GM21786 (cell line): ENCODE measurements at regions not wholly inside any gene's neighbourhood (a gene's known extent, or its start where the extent isn't known, plus 50 kb on each side); places are given as distances from the start of the nearest gene placed in this dataset.
"Not testable (repeated sequence)": the region's sequence is repeated elsewhere in the genome, so short reads cannot be mapped to it uniquely, and the experiment has no call there.

ENCODE experiments used
- ATAC-seq: cut with Tn5 transposase; IDR thresholded peaks from one replicate; pipeline ENCODE4 v1.9.1; 2021; ENCODE audit not compliant: unreplicated experiment

DNA sequence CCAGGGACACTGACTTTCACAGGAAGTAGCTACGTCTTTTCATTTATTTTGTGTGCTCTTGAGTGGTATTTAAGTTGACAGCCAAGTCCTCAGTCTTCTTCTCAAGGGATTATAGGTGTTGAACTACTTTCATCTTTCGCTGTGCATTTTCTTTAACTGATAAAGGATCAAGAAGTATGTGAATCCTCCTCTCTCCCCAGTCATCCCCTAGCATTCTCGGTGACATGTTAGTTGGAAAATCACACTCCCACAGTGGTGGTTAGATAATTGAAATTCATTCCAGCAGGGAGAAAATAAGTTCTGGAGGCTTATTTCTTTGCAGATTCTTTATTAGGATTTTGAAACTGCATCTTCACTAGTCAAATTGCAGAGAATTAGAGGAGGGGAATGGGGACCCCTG lies 569.4 kb downstream of the MEI4 start:
- ATAC-seq: no peak

GRCh38 chr6:78231002-78231401 lies 578.2 kb downstream of the MEI4 start:
- no peak for ATAC-seq

GRCh38 chr6:78243519-78243918 lies 590.7 kb downstream of the MEI4 start:
- no peak for ATAC-seq

GRCh38 chr6:78251931-78252330 lies 599.1 kb downstream of the MEI4 start:
- ATAC-seq: no peak

DNA sequence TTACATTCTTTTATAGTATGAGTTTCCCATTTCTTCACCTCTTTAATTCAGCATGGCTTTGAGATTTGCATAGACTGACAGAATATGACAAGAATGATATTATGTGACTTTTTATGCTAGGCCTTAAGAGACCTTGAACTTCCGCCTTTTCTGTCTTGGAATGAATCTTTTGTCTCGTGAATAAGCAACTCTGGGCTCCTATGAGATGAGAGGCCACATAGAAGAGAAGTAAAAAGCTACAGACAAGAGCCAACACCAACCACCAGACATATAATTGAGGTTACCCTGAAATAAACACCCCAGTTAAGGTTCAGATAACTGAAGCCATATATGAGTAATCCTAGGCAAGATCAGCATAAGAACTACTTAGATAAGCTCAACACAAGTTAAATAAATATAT lies 600.8 kb downstream of the MEI4 start:
- peak; percentile 71 for ATAC-seq

DNA sequence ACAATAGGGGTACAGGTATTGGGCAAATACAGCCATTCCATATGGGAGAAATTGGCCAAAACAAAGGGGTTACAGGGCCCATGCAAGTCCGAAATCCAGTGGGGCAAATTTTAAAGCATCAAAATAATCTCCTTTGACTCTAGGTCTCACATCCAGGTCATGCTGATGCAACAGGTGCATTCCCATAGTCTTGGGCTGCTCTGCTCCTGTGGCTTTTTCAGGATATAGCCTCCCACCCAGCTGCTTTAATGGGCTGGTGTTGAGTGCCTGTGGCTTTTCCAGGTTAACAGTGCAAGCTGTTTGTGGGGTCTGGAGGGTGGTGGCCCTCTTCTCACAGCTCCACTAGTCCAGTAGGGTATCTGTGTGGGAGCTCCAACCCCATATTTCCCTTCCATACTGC lies 607.1 kb downstream of the MEI4 start:
- no peak for ATAC-seq

- ATAC-seq: not testable (repeated sequence)
Measured at GRCh38 chr6:78260427-78260826, 606.9 kb upstream of the IRAK1BP1 start.

- ATAC-seq: no peak
Measured at GRCh38 chr6:78268591-78269452, 598.5 kb upstream of the IRAK1BP1 start.

DNA sequence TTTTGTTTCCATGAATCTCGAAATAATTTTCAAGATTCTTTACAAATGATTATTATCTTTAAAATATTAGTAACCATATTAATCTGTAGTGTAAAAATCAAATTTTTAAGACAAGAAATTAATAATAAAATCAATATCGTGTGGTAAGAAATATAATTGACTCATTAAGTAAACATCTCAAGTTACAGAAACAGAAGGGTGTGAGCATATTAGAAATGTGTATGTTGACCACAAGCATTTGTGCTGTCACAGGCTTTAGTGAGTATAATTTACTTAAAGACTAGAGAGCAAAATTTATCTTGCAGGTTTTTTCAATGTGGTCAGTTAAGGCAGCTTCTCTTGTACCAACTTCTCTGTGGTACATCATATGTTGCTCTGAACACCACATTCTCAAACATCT lies 566.5 kb upstream of the IRAK1BP1 start:
- no peak for ATAC-seq

DNA sequence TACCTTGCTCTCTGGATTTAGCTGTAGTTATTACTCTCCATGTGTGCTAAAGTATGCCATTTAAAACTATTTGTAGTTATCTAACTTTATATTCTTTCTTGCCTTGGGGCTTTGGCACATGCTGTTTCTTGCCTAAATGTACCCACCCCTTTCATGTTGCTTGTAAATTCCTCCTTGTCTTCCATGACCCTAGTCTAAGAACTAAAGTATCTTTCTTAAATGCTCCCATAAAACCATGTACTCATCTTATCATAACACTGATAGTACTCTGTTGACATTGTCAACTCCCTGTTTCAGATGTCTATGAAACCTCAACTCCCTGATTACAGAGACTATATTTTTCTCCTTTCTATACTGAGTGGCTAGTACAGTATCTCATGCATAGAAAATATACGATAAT lies 564.9 kb upstream of the IRAK1BP1 start:
- no peak for ATAC-seq

- peak; percentile 47 for ATAC-seq
Measured at GRCh38 chr6:78308025-78308424, 559.3 kb upstream of the IRAK1BP1 start.

GRCh38 chr6:78322068-78322845 lies 545.1 kb upstream of the IRAK1BP1 start:
- no peak for ATAC-seq

DNA sequence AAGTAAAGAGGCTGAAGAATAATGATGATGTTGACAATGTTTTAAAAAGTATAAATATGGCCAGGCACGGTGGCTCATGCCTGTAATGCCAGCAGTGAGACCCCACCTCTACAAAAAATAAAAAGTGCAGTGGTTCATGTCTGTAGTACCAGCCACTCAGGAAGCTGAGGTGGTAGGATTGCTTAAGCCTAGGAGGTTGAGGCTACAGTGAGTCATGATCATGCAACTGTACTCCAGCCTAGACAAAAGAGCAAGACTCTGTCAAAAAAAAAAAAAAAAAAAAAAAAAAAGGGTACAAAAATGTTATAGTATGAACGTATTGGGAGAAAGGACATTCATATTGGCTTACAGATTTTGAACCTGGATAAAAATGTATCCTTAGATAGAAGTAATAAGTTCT lies 543.1 kb upstream of the IRAK1BP1 start:
- no peak for ATAC-seq

DNA sequence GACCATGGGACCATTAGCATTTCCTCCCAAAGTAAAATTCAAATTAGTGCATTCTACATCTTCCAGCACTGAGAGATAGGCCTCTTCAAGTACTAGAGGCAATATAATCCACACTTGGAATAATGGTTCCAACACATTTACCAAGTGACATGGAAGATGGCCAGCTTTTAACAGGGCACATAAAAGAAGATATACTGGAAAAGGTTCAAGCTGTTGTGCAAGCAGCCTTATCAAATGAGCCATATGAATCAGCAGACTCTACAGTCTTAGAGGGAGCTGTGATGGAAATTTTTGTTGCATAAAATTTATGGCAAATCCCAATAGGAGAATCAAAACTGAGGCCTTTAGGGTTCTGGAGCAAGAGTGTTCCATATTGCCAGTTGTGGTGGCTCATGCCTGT lies 526.6 kb upstream of the IRAK1BP1 start:
- ATAC-seq: no peak

GRCh38 chr6:78345882-78346281 lies 521.5 kb upstream of the IRAK1BP1 start:
- ATAC-seq: no peak

- ATAC-seq: no peak
Measured at GRCh38 chr6:78347191-78347916, 520.0 kb upstream of the IRAK1BP1 start.

DNA sequence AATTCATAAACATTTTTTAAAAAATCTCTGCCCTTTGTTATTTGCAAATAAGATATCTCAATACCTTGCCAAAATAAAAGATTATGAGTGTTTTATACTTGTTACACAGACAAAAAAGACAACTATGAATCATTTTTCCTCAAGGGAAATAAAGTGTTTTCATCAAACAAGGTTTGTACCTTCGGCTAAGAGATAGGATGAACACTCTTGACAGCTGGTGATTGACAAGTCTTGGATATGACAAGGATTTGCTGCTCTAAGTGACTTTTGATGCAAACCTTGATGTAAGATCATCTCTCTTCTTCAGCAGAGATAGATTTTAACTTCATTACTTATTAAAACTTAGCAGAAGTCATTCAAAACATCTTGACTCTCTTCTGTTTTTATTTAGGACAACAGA lies 514.3 kb upstream of the IRAK1BP1 start:
- no peak for ATAC-seq

GRCh38 chr6:78363688-78364087 lies 503.7 kb upstream of the IRAK1BP1 start:
- ATAC-seq: no peak

DNA sequence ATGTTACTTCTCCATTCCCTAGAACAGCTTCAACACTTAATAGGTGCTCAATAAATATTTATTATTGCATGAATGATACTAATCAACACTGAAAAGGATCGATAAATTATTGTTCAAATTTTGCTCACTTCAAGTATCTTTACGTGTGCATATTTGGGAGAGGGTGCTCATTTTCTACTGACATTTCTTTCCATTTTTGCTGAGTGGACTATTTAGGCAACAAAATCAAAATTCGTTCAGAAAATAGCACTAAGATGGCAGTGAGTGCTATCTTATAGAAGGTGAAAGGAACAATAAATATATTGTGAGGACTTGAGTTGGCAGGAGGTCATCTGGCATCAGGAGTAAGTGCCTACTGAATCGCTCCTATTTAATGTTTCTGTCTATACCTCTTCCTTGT lies 501.9 kb upstream of the IRAK1BP1 start:
- ATAC-seq: no peak

DNA sequence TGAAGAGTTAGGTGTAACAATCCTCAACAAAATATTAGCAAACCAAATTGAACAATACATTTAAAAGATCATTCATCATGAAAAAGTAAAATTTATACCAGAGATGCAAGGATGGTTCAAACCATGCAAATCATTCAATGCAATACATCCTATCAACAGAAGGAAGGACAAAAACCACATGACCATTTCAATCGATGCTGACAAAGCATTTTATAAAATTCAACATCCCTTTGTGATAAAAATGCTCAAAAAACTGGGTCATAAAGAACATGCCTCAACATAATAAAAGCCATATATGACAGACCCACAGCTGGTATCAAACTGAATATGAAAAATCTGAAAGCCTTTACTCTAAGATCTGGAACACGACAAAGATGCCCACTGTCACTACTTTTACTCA lies 490.3 kb upstream of the IRAK1BP1 start:
- no peak for ATAC-seq

DNA sequence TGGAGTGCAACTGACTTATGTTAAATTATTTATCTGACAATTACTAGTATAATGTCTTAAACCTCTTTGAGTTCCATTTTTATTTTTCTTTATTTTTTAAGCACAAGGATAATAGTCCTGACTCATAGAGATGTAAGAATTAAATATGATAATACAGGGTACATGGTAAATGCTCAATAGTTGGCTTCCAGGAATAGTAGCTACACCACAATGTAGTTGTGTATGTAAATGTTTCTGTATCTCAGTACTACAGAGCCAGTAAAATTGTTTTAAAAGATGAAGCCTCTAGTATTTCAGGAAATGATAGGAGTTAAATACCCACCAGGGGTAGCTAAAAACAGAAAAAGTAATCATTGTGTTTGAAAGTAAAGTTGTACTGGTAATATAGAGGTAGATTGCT lies 487.4 kb upstream of the IRAK1BP1 start:
- no peak for ATAC-seq

GRCh38 chr6:78380541-78380940 lies 486.8 kb upstream of the IRAK1BP1 start:
- no peak for ATAC-seq
